HEK293 (cell line): ENCODE measurements at regions not wholly inside any gene's neighbourhood (a gene's known extent, or its start where the extent isn't known, plus 50 kb on each side); places are given as distances from the start of the nearest gene placed in this dataset.

Source experiments
- CTCF ChIA-PET: fragments of 350-600 bp; formaldehyde crosslinking; extraction: SDS; loops from one replicate; lab custom pipeline; 2021; ENCODE audit warnings: antibody characterized with exemption; lab: Yijun Ruan, JAX
- POLR2A ChIA-PET: fragments of 300-600 bp; formaldehyde crosslinking; extraction: SDS; loops from one replicate; lab custom pipeline; 2020; ENCODE audit warnings: antibody characterized with exemption, inconsistent platforms; lab: Yijun Ruan, JAX
- H3K27ac ChIP-seq: fragments of 200-500 bp; sonication (Bioruptor generic); 2 replicates; pipeline ENCODE4 v1.5.1; 2014; ENCODE audit warnings: low read depth, low read length, control low read depth, inconsistent platforms; ENCODE audit errors: extremely low read depth
- H3K36me3 ChIP-seq, 2 experiments: fragments of 200-500 bp in 1 of 2; sonication (Bioruptor generic) in 1 of 2; 1 replicate in 1 of 2; 2 replicates in 1 of 2; pipeline ENCODE4 v1.5.1; 2014 to 2017; ENCODE audit warnings: inconsistent platforms in 2 of 2, low read length in 2 of 2; ENCODE audit not compliant: control insufficient read depth in 2 of 2, insufficient read depth in 1 of 2
- H3K4me1 ChIP-seq: fragments of 200-500 bp; sonication (Bioruptor generic); 2 replicates; pipeline ENCODE4 v1.5.1; 2014; ENCODE audit warnings: mild to moderate bottlenecking, low read length, inconsistent platforms; ENCODE audit not compliant: control insufficient read depth, insufficient read depth
- H3K4me3 ChIP-seq: 2 replicates; pipeline ENCODE4 v1.5.1; 2011; ENCODE audit warnings: low read depth, mild to moderate bottlenecking, control low read depth, low read length, moderate library complexity
- H3K9me3 ChIP-seq: fragments of 200-500 bp; sonication (Bioruptor generic); 2 replicates; pipeline ENCODE4 v1.5.1; 2014; ENCODE audit warnings: low read depth, low read length, inconsistent platforms; ENCODE audit not compliant: control insufficient read depth, insufficient read depth
- BCL11B ChIP-seq: fragments of 450-650 bp; formaldehyde crosslinking; IDR thresholded peaks from 2 replicates; pipeline ENCODE4 v1.5.1; 2016; ENCODE audit warnings: low read depth, missing biosample characterization, missing genetic modification characterization
- EGR2 ChIP-seq: fragments of 450-650 bp; formaldehyde crosslinking; IDR thresholded peaks from 2 replicates; pipeline ENCODE4 v1.5.1; 2016; ENCODE audit warnings: low read depth, missing biosample characterization, missing genetic modification characterization
- FEZF1 ChIP-seq: fragments of 450-650 bp; formaldehyde crosslinking; IDR thresholded peaks from 2 replicates; pipeline ENCODE4 v1.5.1; 2016; ENCODE audit warnings: missing biosample characterization, missing genetic modification characterization
- GFI1B ChIP-seq: fragments of 450-650 bp; formaldehyde crosslinking; IDR thresholded peaks from 2 replicates; pipeline ENCODE4 v1.5.1; 2016; ENCODE audit warnings: missing biosample characterization, missing genetic modification characterization
- GLIS2 ChIP-seq: fragments of 450-650 bp; formaldehyde crosslinking; IDR thresholded peaks from 2 replicates; pipeline ENCODE4 v1.5.1; 2016; ENCODE audit warnings: missing biosample characterization, missing genetic modification characterization
- KLF1 ChIP-seq: fragments of 450-650 bp; formaldehyde crosslinking; IDR thresholded peaks from 2 replicates; pipeline ENCODE4 v1.5.1; 2016; ENCODE audit warnings: missing biosample characterization, missing genetic modification characterization
- MYNN ChIP-seq: fragments of 450-650 bp; formaldehyde crosslinking; IDR thresholded peaks from 2 replicates; pipeline ENCODE4 v1.5.1; 2016; ENCODE audit warnings: missing biosample characterization, missing genetic modification characterization, borderline replicate concordance
- PRDM1 ChIP-seq: fragments of 450-650 bp; formaldehyde crosslinking; IDR thresholded peaks from 2 replicates; pipeline ENCODE4; 2016; ENCODE audit warnings: missing biosample characterization, missing genetic modification characterization
- ZBTB1 ChIP-seq: fragments of 450-650 bp; formaldehyde crosslinking; IDR thresholded peaks from 2 replicates; pipeline ENCODE4 v1.5.1; 2016; ENCODE audit warnings: missing biosample characterization, missing genetic modification characterization
- ZNF132 ChIP-seq: fragments of 450-650 bp; formaldehyde crosslinking; IDR thresholded peaks from 2 replicates; pipeline ENCODE4 v1.5.1; 2017; ENCODE audit warnings: missing biosample characterization, missing genetic modification characterization, borderline replicate concordance
- ZNF184 ChIP-seq: fragments of 450-650 bp; IDR thresholded peaks from 2 replicates; pipeline ENCODE4 v1.5.1; 2018; ENCODE audit warnings: missing biosample characterization, mild to moderate bottlenecking, missing genetic modification characterization
- ZNF221 ChIP-seq: fragments of 450-650 bp; formaldehyde crosslinking; IDR thresholded peaks from 2 replicates; pipeline ENCODE4 v1.5.1; 2017; ENCODE audit warnings: missing biosample characterization, missing genetic modification characterization, borderline replicate concordance
- ZNF341 ChIP-seq: fragments of 450-650 bp; formaldehyde crosslinking; IDR thresholded peaks from 2 replicates; pipeline ENCODE4; 2016; ENCODE audit warnings: low read depth, missing biosample characterization, missing genetic modification characterization
- ZNF37A ChIP-seq: fragments of 450-650 bp; IDR thresholded peaks from 2 replicates; pipeline ENCODE4 v1.5.1; 2018; ENCODE audit warnings: missing biosample characterization, missing genetic modification characterization
- ZNF416 ChIP-seq: fragments of 450-650 bp; formaldehyde crosslinking; IDR thresholded peaks from 2 replicates; pipeline ENCODE4 v1.5.1; 2016; ENCODE audit warnings: missing biosample characterization, missing genetic modification characterization
- ZNF426 ChIP-seq: fragments of 450-650 bp; formaldehyde crosslinking; IDR thresholded peaks from 2 replicates; pipeline ENCODE4 v1.5.1; 2017; ENCODE audit warnings: missing biosample characterization, missing genetic modification characterization, mild to moderate bottlenecking, inconsistent platforms, moderate library complexity
- ZNF555 ChIP-seq: fragments of 450-650 bp; formaldehyde crosslinking; conservative IDR thresholded peaks from 2 replicates; pipeline ENCODE4 v1.5.1; 2017; ENCODE audit warnings: missing biosample characterization, mild to moderate bottlenecking, missing genetic modification characterization, inconsistent platforms
- ZNF558 ChIP-seq: fragments of 450-650 bp; formaldehyde crosslinking; IDR thresholded peaks from 2 replicates; pipeline ENCODE4 v1.5.1; 2016; ENCODE audit warnings: missing biosample characterization, missing genetic modification characterization
- ZNF561 ChIP-seq: fragments of 450-650 bp; IDR thresholded peaks from 2 replicates; pipeline ENCODE4 v1.5.1; 2018; ENCODE audit warnings: missing biosample characterization, missing genetic modification characterization, borderline replicate concordance
- ZNF596 ChIP-seq: fragments of 450-650 bp; IDR thresholded peaks from 2 replicates; pipeline ENCODE4 v1.5.0; 2018; ENCODE audit warnings: missing biosample characterization, mild to moderate bottlenecking, missing genetic modification characterization, moderate library complexity
- ZNF664 ChIP-seq: fragments of 450-650 bp; formaldehyde crosslinking; IDR thresholded peaks from 2 replicates; pipeline ENCODE4 v1.5.1; 2016; ENCODE audit warnings: missing biosample characterization, missing genetic modification characterization
- TF ChIP-seq, protein P1 (sequence below): fragments of 450-650 bp; formaldehyde crosslinking; IDR thresholded peaks from 2 replicates; pipeline ENCODE4 v1.5.1; 2016; ENCODE audit warnings: missing biosample characterization, missing genetic modification characterization, low read depth
- TF ChIP-seq, protein P2 (sequence below): fragments of 450-650 bp; formaldehyde crosslinking; IDR thresholded peaks from 2 replicates; pipeline ENCODE4 v1.5.1; 2016; ENCODE audit warnings: missing biosample characterization, missing genetic modification characterization
- TF ChIP-seq, protein P3 (sequence below): fragments of 450-650 bp; formaldehyde crosslinking; IDR thresholded peaks from 2 replicates; pipeline ENCODE4 v1.5.1; 2016; ENCODE audit warnings: missing biosample characterization, missing genetic modification characterization, low read depth
- TF ChIP-seq, protein P4 (sequence below): fragments of 450-650 bp; formaldehyde crosslinking; IDR thresholded peaks from 2 replicates; pipeline ENCODE4 v1.5.1; 2016; ENCODE audit warnings: missing biosample characterization, missing genetic modification characterization

DNA sequence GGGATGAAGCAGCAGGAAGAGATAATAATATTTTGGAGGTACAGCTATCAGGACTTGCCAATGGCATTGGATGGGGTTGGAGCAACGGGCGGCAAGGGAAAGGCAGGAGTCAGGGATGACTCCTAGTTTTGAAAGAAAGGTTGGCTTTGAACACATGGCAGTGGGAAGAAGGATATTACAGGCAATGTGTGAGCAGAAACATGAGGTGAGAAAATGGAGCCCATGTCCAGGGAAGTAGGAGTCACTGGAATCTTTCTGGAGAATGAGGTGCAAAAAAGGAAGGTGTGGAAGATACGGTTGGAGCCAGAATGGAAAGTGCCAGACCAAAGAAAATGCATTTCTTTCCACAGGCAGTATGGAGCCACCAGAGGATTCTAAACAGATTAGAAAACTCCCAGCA lies 288.5 kb upstream of the KAZN start:
- Histone ChIP-seq H3K4me1 (no peaks in the 10 kb centered on the region), H3K9me3 (no peaks in the 10 kb centered on the region), H3K4me3 (no peak overlapping the region), H3K36me3 (no peaks in the 10 kb centered on the region), H3K27ac (no peak overlapping the region)
- ChIA-PET POLR2A (no interaction called here), CTCF (interaction anchor here (0.7 kb wide), 1 partner anchor 229 kb away, joined by 3 read pairs; no protein-coding TSS in a partner anchor)
- TF ChIP-seq MYNN (tag by site-specific recombination) = no peak
- no peak for TF ChIP-seq ZNF341 (tag by site-specific recombination)
- no peak for TF ChIP-seq GLIS2 (tag by site-specific recombination)
- no peak for TF ChIP-seq GFI1B (tag by site-specific recombination)
- TF ChIP-seq ZNF596 (tag by site-specific recombination) = no peak
- TF ChIP-seq, protein P1, sequence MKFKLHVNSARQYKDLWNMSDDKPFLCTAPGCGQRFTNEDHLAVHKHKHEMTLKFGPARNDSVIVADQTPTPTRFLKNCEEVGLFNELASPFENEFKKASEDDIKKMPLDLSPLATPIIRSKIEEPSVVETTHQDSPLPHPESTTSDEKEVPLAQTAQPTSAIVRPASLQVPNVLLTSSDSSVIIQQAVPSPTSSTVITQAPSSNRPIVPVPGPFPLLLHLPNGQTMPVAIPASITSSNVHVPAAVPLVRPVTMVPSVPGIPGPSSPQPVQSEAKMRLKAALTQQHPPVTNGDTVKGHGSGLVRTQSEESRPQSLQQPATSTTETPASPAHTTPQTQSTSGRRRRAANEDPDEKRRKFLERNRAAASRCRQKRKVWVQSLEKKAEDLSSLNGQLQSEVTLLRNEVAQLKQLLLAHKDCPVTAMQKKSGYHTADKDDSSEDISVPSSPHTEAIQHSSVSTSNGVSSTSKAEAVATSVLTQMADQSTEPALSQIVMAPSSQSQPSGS (tag by site-specific recombination) = no peak
- TF ChIP-seq ZNF184 (tag by site-specific recombination) = no peak
- no peak for TF ChIP-seq EGR2 (tag by site-specific recombination)
- TF ChIP-seq ZNF416 (tag by site-specific recombination) = no peak
- no peak for TF ChIP-seq ZNF37A
- no peak for TF ChIP-seq PRDM1
- TF ChIP-seq ZNF558 (tag by site-specific recombination) = no peak
- TF ChIP-seq ZNF426 (tag by site-specific recombination) = no peak
- TF ChIP-seq ZBTB1 = no peak
- no peak for TF ChIP-seq ZNF132 (tag by site-specific recombination)
- TF ChIP-seq, protein P2, sequence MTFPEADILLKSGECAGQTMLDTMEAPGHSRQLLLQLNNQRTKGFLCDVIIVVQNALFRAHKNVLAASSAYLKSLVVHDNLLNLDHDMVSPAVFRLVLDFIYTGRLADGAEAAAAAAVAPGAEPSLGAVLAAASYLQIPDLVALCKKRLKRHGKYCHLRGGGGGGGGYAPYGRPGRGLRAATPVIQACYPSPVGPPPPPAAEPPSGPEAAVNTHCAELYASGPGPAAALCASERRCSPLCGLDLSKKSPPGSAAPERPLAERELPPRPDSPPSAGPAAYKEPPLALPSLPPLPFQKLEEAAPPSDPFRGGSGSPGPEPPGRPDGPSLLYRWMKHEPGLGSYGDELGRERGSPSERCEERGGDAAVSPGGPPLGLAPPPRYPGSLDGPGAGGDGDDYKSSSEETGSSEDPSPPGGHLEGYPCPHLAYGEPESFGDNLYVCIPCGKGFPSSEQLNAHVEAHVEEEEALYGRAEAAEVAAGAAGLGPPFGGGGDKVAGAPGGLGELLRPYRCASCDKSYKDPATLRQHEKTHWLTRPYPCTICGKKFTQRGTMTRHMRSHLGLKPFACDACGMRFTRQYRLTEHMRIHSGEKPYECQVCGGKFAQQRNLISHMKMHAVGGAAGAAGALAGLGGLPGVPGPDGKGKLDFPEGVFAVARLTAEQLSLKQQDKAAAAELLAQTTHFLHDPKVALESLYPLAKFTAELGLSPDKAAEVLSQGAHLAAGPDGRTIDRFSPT = no peak
- TF ChIP-seq ZNF555 (tag by site-specific recombination) = no peak
- TF ChIP-seq FEZF1 (tag by site-specific recombination) = no peak

DNA sequence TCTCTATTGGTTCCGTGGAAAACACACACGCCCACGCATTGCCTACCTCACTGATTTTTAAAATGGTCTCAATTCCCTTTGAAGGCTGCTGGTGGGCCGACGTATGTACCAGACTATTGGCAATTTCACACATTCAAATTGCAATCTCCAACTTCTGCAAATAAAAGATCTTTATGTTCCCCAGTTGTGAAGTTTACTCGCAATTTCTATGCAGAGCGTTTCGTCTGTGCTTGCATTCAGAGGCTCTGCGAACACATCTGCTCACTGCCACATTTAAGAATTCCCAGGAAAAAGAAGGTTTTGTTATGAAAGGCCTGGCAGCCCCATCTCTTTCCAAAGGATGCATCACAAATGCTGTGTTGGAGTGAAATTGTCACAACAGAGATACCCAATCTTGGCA lies 288.0 kb upstream of the KAZN start:
- Histone ChIP-seq H3K9me3 (no peaks in the 10 kb centered on the region), H3K4me3 (no peak overlapping the region), H3K4me1 (no peaks in the 10 kb centered on the region), H3K27ac (no peak overlapping the region), H3K36me3 (no peaks in the 10 kb centered on the region)
- ChIA-PET CTCF (no interaction called here), POLR2A (no interaction called here)
- no peak for TF ChIP-seq ZNF596 (tag by site-specific recombination)
- TF ChIP-seq ZNF664 (tag by site-specific recombination) = no peak
- TF ChIP-seq, protein P3, sequence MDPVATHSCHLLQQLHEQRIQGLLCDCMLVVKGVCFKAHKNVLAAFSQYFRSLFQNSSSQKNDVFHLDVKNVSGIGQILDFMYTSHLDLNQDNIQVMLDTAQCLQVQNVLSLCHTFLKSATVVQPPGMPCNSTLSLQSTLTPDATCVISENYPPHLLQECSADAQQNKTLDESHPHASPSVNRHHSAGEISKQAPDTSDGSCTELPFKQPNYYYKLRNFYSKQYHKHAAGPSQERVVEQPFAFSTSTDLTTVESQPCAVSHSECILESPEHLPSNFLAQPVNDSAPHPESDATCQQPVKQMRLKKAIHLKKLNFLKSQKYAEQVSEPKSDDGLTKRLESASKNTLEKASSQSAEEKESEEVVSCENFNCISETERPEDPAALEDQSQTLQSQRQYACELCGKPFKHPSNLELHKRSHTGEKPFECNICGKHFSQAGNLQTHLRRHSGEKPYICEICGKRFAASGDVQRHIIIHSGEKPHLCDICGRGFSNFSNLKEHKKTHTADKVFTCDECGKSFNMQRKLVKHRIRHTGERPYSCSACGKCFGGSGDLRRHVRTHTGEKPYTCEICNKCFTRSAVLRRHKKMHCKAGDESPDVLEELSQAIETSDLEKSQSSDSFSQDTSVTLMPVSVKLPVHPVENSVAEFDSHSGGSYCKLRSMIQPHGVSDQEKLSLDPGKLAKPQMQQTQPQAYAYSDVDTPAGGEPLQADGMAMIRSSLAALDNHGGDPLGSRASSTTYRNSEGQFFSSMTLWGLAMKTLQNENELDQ (tag by site-specific recombination) = no peak
- no peak for TF ChIP-seq ZNF221 (tag by site-specific recombination)
- TF ChIP-seq BCL11B (tag by site-specific recombination) = no peak
- TF ChIP-seq, protein P4, sequence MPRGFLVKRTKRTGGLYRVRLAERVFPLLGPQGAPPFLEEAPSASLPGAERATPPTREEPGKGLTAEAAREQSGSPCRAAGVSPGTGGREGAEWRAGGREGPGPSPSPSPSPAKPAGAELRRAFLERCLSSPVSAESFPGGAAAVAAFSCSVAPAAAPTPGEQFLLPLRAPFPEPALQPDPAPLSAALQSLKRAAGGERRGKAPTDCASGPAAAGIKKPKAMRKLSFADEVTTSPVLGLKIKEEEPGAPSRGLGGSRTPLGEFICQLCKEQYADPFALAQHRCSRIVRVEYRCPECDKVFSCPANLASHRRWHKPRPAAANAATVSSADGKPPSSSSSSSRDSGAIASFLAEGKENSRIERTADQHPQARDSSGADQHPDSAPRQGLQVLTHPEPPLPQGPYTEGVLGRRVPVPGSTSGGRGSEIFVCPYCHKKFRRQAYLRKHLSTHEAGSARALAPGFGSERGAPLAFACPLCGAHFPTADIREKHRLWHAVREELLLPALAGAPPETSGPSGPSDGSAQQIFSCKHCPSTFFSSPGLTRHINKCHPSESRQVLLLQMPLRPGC (tag by site-specific recombination) = no peak
- TF ChIP-seq ZNF561 (tag by site-specific recombination) = no peak
- no peak for TF ChIP-seq KLF1
- TF ChIP-seq, all 188 proteins: peak for 0
